H1 (cell line): ENCODE measurements at regions not wholly inside any gene's neighbourhood (a gene's known extent, or its start where the extent isn't known, plus 50 kb on each side); places are given as distances from the start of the nearest gene placed in this dataset.

Experiments
- CTCF ChIA-PET: fragments of 300-600 bp; sonication (Branson Sonifier 250); formaldehyde crosslinking; loops from one replicate; lab custom pipeline; 2021; ENCODE audit not compliant: partially characterized antibody; lab: Charles Lee
- POLR2A ChIA-PET: fragments of 300-600 bp; sonication (Branson Sonifier 250); formaldehyde crosslinking; loops from one replicate; lab custom pipeline; 2021; ENCODE audit warnings: inconsistent platforms; ENCODE audit not compliant: partially characterized antibody; lab: Charles Lee
- DNase-seq, 2 experiments: peaks; one replicate each; pipeline versions ENCODE4 v3.0.0 to v3.0.0-alpha.2; 2010 to 2022; ENCODE audit warnings: low spot score in 2 of 2, low read depth in 1 of 2, mixed read lengths in 1 of 2
- FAIRE-seq: peaks from 2 replicates; lab custom pipeline; 2011; peaks lifted over from hg19 to GRCh38; lab: Jason Lieb, UNC
- H2AFZ ChIP-seq: 2 replicates; pipeline ENCODE4 v1.8.1; 2012; ENCODE audit warnings: low read length, inconsistent platforms
- H2AK5ac ChIP-seq: 2 replicates; pipeline ENCODE4 v1.6.1; 2013; ENCODE audit warnings: low read depth, low read length
- H2BK120ac ChIP-seq: replicated peaks from 2 replicates; pipeline ENCODE3; 2013; ENCODE audit warnings: low read depth, low read length, inconsistent platforms
- H2BK12ac ChIP-seq: 2 replicates; pipeline ENCODE4 v1.6.1; 2013; ENCODE audit warnings: low read depth, low read length
- H2BK15ac ChIP-seq: 2 replicates; pipeline ENCODE4 v1.6.1; 2013; ENCODE audit warnings: low read length
- H2BK20ac ChIP-seq: 2 replicates; pipeline ENCODE4 v1.6.1; 2013; ENCODE audit warnings: low read length
- H2BK5ac ChIP-seq: 2 replicates; pipeline ENCODE4 v1.6.1; 2013; ENCODE audit warnings: low read depth, low read length
- H3K14ac ChIP-seq: 2 replicates; pipeline ENCODE4 v1.6.1; 2013; ENCODE audit warnings: inconsistent platforms; ENCODE audit not compliant: insufficient read length
- H3K18ac ChIP-seq: 2 replicates; pipeline ENCODE4 v1.6.1; 2013; ENCODE audit warnings: low read length; ENCODE audit errors: extremely low read depth
- H3K23ac ChIP-seq: 2 replicates; pipeline ENCODE4 v1.6.1; 2013; ENCODE audit warnings: inconsistent platforms; ENCODE audit not compliant: insufficient read length
- H3K23me2 ChIP-seq: 2 replicates; pipeline ENCODE4 v1.6.1; 2013; ENCODE audit warnings: low read depth, low read length
- H3K27ac ChIP-seq: 2 replicates; pipeline ENCODE4 v1.6.1; 2011; ENCODE audit warnings: low read depth, low read length, inconsistent platforms
- H3K27me3 ChIP-seq, 4 experiments: replicated peaks in 1 of 4; 1 replicate in 1 of 4; 2 replicates in 3 of 4; pipeline versions ENCODE4 v1.6.1 to v1.8.1; 2011 to 2013; ENCODE audit warnings: low read length in 3 of 4, mild to moderate bottlenecking in 3 of 4, inconsistent platforms in 2 of 4, mixed read lengths in 2 of 4, moderate library complexity in 1 of 4; ENCODE audit not compliant: control insufficient read depth in 3 of 4, insufficient read depth in 3 of 4; ENCODE audit errors: extremely low read depth in 1 of 4
- H3K36me3 ChIP-seq, 4 experiments: 2 replicates each; pipeline versions ENCODE4 v1.6.1 to v1.8.1; 2011 to 2013; ENCODE audit warnings: mild to moderate bottlenecking in 4 of 4, low read length in 3 of 4, moderate library complexity in 2 of 4, control low read depth in 1 of 4, inconsistent platforms in 1 of 4; ENCODE audit not compliant: insufficient read depth in 4 of 4, control insufficient read depth in 2 of 4
- H3K4ac ChIP-seq: replicated peaks from 2 replicates; pipeline ENCODE3; 2013; ENCODE audit warnings: low read length, low read depth, mixed read lengths, inconsistent platforms; ENCODE audit not compliant: insufficient read length
- H3K4me1 ChIP-seq, 4 experiments: replicated peaks in 1 of 4; 1 replicate in 1 of 4; 2 replicates in 3 of 4; pipeline versions ENCODE4 v1.6.1 to v1.8.1; 2011 to 2013; ENCODE audit warnings: low read length in 3 of 4, inconsistent platforms in 2 of 4, mixed read lengths in 1 of 4; ENCODE audit not compliant: insufficient read depth in 4 of 4, control insufficient read depth in 3 of 4
- H3K4me2 ChIP-seq, 2 experiments: 2 replicates each; pipeline versions ENCODE4 v1.6.1 to v1.8.1; 2011 to 2013; ENCODE audit warnings: low read depth in 2 of 2, low read length in 2 of 2, control low read depth in 1 of 2, inconsistent platforms in 1 of 2, mild to moderate bottlenecking in 1 of 2; ENCODE audit not compliant: insufficient read depth in 1 of 2
- H3K4me3 ChIP-seq, 4 experiments: fragments of 200-600, 300-600 bp in 1 of 4; sonication (generic), shearing (Covaris generic), sonication (Bioruptor Twin) in 1 of 4; 2 replicates each; pipeline versions ENCODE4 v1.5.1 to v1.8.1; 2011 to 2016; ENCODE audit warnings: low read length in 4 of 4, low read depth in 3 of 4, control low read depth in 2 of 4, inconsistent platforms in 2 of 4, mild to moderate bottlenecking in 2 of 4, mixed read lengths in 1 of 4, moderate library complexity in 1 of 4; ENCODE audit not compliant: insufficient read depth in 2 of 4; ENCODE audit errors: extremely low read depth in 1 of 4
- H3K56ac ChIP-seq: replicated peaks from 2 replicates; pipeline ENCODE3; 2013; ENCODE audit warnings: low read depth, mild to moderate bottlenecking, mixed read lengths, low read length, inconsistent platforms; ENCODE audit not compliant: insufficient read length
- H3K79me1 ChIP-seq: 2 replicates; pipeline ENCODE4 v1.6.1; 2013; ENCODE audit warnings: low read depth, low read length, control low read depth
- H3K79me2 ChIP-seq, 2 experiments: 2 replicates each; pipeline versions ENCODE4 v1.6.1 to v1.8.1; 2012 to 2013; ENCODE audit warnings: low read length in 2 of 2, mild to moderate bottlenecking in 2 of 2, inconsistent platforms in 1 of 2; ENCODE audit not compliant: insufficient read depth in 2 of 2, control insufficient read depth in 1 of 2
- H3K9ac ChIP-seq, 4 experiments: replicated peaks in 1 of 4; 1 replicate in 1 of 4; 2 replicates in 3 of 4; pipeline versions ENCODE4 v1.6.1 to v1.8.1; 2011 to 2013; ENCODE audit warnings: low read depth in 3 of 4, low read length in 3 of 4, control low read depth in 2 of 4, mild to moderate bottlenecking in 2 of 4, moderate library complexity in 2 of 4, inconsistent platforms in 1 of 4; ENCODE audit errors: extremely low read depth in 1 of 4
- H3K9me3 ChIP-seq, 2 experiments: 2 replicates each; pipeline versions ENCODE4 v1.6.1 to v1.8.1; 2012 to 2013; ENCODE audit warnings: mild to moderate bottlenecking in 2 of 2, moderate library complexity in 2 of 2, control low read depth in 1 of 2, inconsistent platforms in 1 of 2, low read depth in 1 of 2, low read length in 1 of 2, mixed read lengths in 1 of 2; ENCODE audit not compliant: insufficient read depth in 2 of 2
- H4K20me1 ChIP-seq, 2 experiments: replicated peaks in 1 of 2; 2 replicates each; pipeline versions ENCODE3 to v1.8.1; 2011 to 2013; ENCODE audit warnings: inconsistent platforms in 2 of 2, low read length in 2 of 2, mild to moderate bottlenecking in 1 of 2; ENCODE audit not compliant: insufficient read depth in 2 of 2, control insufficient read depth in 1 of 2
- H4K5ac ChIP-seq: 2 replicates; pipeline ENCODE4 v1.6.1; 2013; ENCODE audit warnings: low read length, low read depth, mixed read lengths, inconsistent platforms; ENCODE audit not compliant: insufficient read length
- H4K8ac ChIP-seq: 2 replicates; pipeline ENCODE4 v1.8.0; 2013; ENCODE audit warnings: mild to moderate bottlenecking, moderate library complexity, low read length, inconsistent platforms; ENCODE audit not compliant: insufficient read depth; ENCODE audit errors: extremely low read depth
- H4K91ac ChIP-seq: replicated peaks from 2 replicates; pipeline ENCODE3; 2013; ENCODE audit warnings: low read length, mixed read lengths, inconsistent platforms; ENCODE audit not compliant: insufficient read length
- EP300 ChIP-seq, 2 experiments: IDR thresholded peaks; 1 replicate in 1 of 2; 2 replicates in 1 of 2; pipeline ENCODE4 v1.6.1; 2011 to 2012; ENCODE audit warnings: low read depth in 2 of 2, low read length in 2 of 2, mild to moderate bottlenecking in 2 of 2, borderline replicate concordance in 1 of 2, inconsistent platforms in 1 of 2, moderate library complexity in 1 of 2
- EZH2 ChIP-seq: fragments of 200-600 bp; sonication (generic); IDR thresholded peaks from 2 replicates; pipeline ENCODE4 v1.7.1; 2012; ENCODE audit warnings: low read depth, mild to moderate bottlenecking, moderate library complexity, low read length, inconsistent platforms; ENCODE audit not compliant: severe bottlenecking
- KDM1A ChIP-seq: fragments of 200-600, 300-600 bp; sonication (generic); IDR thresholded peaks from 2 replicates; pipeline ENCODE4 v1.7.1; 2016; ENCODE audit warnings: mild to moderate bottlenecking, low read length, borderline replicate concordance
- POLR2A ChIP-seq, 2 experiments: IDR thresholded peaks; 1 replicate in 1 of 2; 2 replicates in 1 of 2; pipeline ENCODE4 v1.6.1; 2011; ENCODE audit warnings: low read depth in 2 of 2, low read length in 2 of 2, mild to moderate bottlenecking in 2 of 2; ENCODE audit errors: control extremely low read depth in 1 of 2
- RXRA ChIP-seq: IDR thresholded peaks from 2 replicates; pipeline ENCODE4 v1.6.1; 2011; ENCODE audit warnings: low read depth, mild to moderate bottlenecking, low read length, moderate library complexity; ENCODE audit not compliant: insufficient read depth
- SIN3A ChIP-seq, 2 experiments: IDR thresholded peaks in 1 of 2; conservative IDR thresholded peaks in 1 of 2; 2 replicates each; pipeline ENCODE4 v1.6.1; 2011 to 2012; ENCODE audit warnings: low read length in 2 of 2, improper control_type of control experiment in 1 of 2, low read depth in 1 of 2, mild to moderate bottlenecking in 1 of 2
- TAF1 ChIP-seq: IDR thresholded peaks from 2 replicates; pipeline ENCODE4 v1.6.1; 2011; ENCODE audit warnings: mild to moderate bottlenecking, low read depth, low read length
- TF ChIP-seq, protein P1 (sequence below): IDR thresholded peaks from 2 replicates; pipeline ENCODE4 v1.6.1; 2012; ENCODE audit warnings: inconsistent platforms

DNA sequence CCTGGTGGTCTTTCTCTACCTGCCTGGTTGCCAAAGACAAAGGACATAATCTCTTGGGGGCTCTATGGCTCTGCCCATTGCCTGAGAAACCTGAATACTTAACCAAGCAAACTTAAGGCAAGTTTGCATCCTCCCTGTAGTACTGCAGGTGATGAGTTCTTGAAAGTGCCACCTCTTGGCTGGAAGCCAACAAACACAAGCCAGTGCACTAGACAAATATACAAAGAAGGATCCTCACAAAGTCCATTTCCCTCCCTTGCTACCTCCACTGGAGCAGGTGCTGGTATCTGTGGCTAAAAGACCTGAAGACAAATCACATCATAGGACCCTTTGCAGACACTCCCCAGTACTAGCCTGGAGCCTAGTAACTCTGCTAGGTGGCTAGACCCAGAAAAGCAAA lies 772.3 kb downstream of the SI start:
- Histone ChIP-seq H2BK15ac (no peak overlapping the region), H3K27ac (no peak overlapping the region), H3K4me2 (no peak overlapping the region), H3K23ac (no peak overlapping the region), H2AFZ (no peak overlapping the region), H2AK5ac (no peak overlapping the region), H3K4me3 (no peak overlapping the region), H3K56ac (no peak overlapping the region), H3K9me3 (peaks cover 4 to 5% of the 10 kb centered on the region in 2 experiments; a peak in 2 of 4 replicates), H4K5ac (no peak overlapping the region), H3K36me3 (no peaks in the 10 kb centered on the region; a peak in 1 of 8 replicates), H3K79me2 (no peaks in the 10 kb centered on the region), H3K23me2 (no peaks in the 10 kb centered on the region), H2BK120ac (no peak overlapping the region), H3K4ac (no peak overlapping the region), H3K4me1 (no peaks in the 10 kb centered on the region), H2BK12ac (no peak overlapping the region), H4K91ac (no peak overlapping the region), H4K8ac (no peak overlapping the region), H3K27me3 (no peaks in the 10 kb centered on the region), H3K18ac (no peak overlapping the region), H2BK5ac (no peak overlapping the region), H3K9ac (no peak overlapping the region), H2BK20ac (no peak overlapping the region), H3K79me1 (no peaks in the 10 kb centered on the region), H3K14ac (no peak overlapping the region), H4K20me1 (no peaks in the 10 kb centered on the region)
- ChIA-PET CTCF (no interaction called here), POLR2A (no interaction called here)
- DNase-seq = no peak
- TF ChIP-seq POLR2A (IDR thresholded peaks at IDR 0.05; ENCODE audit: control extremely low read depth in 1 of 2, low read depth in 2 of 2, low read length in 2 of 2) (no peak), SIN3A (conservative IDR thresholded peaks at IDR 0.05 in 1 of 2, IDR thresholded peaks at IDR 0.05 in 1 of 2; ENCODE audit: low read depth in 1 of 2, low read length in 2 of 2) (no peak), TAF1 (no peak), KDM1A (no peak), EZH2 (no peak), EP300 (IDR thresholded peaks at IDR 0.05; ENCODE audit: borderline replicate concordance in 1 of 2, low read depth in 2 of 2, low read length in 2 of 2) (no peak), RXRA (no peak)
- TF ChIP-seq, protein P1, sequence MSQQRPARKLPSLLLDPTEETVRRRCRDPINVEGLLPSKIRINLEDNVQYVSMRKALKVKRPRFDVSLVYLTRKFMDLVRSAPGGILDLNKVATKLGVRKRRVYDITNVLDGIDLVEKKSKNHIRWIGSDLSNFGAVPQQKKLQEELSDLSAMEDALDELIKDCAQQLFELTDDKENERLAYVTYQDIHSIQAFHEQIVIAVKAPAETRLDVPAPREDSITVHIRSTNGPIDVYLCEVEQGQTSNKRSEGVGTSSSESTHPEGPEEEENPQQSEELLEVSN = no peak
- FAIRE-seq = no peak
